IPS-NIHi7 (cell line): ENCODE measurements at regions not wholly inside any gene's neighbourhood (a gene's known extent, or its start where the extent isn't known, plus 50 kb on each side); places are given as distances from the start of the nearest gene placed in this dataset.
"Not testable (repeated sequence)": the region's sequence is repeated elsewhere in the genome, so short reads cannot be mapped to it uniquely, and the experiment has no call there.

Experiments
- DNase-seq: peaks from one replicate; pipeline ENCODE4 v3.0.0; 2012; ENCODE audit warnings: mixed read lengths; ENCODE audit errors: extremely low spot score

DNA sequence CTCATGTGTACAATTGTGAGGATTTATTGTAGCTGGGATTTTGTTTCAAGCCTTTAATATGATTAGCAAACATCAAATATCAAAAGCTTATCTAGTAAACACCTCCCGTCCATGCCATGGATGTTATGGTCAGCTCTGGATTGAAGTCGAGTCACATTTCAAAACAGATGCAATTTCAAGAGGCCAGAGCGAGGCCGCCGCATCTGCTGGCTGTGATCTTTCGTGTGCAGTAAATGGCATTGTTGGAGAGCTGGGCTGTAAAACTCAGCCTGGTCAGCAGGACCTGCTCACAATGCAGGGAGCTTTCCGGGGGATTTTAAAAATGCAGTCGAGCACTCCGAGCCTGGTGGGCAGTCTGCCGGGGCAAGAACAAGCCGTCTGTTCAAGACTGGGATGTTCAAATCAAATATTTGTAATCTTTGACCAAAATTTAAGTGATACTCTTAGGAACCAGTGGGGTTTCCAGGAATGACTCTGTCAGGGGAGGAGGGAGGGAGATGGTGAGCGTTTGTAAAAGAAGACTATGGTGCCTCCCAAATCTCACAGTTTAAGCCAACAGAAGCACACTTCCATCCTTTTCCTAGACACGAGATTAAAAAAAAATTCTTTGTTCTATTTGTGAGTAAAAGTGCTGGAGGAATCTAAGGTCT is 97.6 kb downstream of the MYCN start:
- DNase-seq: no peak

DNA sequence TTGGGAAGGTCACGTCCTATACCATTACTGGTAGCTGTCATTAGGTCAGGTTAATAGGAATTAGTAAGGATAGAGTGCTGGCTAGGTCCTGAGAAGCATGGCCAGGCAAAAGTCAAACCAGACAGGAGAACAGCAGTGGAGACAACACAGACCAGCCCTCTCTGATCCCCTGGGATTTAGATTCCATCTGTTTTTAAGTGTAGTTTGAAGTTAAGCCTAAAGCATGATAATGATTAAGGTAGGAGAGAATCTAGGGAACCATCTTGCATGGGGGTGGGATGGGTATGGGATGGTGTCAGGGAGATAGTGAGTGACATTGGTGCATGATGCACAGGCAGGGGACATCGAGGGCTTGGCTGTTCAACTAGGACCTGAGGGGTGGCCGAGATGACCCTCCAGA is 96.6 kb downstream of the MYCN start:
- no peak for DNase-seq

DNA sequence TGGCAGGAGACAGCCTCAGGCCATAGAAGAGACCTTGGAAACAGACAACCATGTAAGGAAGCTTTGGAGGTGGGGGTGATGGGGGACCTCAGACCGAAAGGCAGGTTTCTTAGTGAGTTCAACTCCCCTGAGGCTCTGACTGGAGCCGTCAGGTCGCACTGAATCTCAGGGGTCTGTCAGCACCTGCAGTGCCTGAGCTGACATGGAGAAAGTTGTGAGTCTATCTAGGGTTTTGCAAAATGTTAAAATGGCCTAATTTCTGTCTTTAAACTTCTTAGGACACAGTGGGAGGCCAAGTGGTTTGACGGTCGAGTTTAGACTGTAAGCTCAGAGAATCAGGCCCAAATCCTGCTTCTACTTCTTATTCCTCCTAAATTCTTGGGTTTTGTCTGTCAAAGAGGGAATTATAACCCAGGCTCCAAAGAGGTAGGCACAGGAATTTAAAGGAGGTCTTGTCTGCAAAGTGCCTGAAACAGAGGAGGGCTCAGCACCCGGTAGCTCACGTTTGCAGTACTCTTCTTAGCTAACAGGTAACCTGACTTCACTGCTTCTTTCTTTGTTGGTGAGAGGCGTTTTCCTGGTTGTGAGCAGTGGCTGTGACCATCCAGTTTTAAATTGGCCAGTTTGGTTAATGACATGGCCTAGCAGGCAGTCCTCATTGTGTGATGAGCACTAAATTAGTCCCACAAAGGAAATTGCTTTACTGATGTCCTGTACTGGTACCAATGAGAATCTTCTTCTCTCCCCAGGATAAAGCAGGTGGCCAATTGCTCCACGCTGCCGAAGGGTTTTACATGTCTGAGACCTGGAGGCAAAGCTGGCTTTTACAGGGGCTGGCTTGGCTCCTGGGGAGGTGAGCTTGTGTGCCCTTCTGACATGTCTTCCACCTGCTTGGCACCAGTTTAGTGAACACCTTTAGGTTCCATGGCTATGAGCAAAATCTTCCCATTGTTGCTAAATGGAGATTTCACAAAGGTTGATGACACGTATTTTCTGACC is 95.7 kb downstream of the MYCN start:
- DNase-seq: no peak

DNA sequence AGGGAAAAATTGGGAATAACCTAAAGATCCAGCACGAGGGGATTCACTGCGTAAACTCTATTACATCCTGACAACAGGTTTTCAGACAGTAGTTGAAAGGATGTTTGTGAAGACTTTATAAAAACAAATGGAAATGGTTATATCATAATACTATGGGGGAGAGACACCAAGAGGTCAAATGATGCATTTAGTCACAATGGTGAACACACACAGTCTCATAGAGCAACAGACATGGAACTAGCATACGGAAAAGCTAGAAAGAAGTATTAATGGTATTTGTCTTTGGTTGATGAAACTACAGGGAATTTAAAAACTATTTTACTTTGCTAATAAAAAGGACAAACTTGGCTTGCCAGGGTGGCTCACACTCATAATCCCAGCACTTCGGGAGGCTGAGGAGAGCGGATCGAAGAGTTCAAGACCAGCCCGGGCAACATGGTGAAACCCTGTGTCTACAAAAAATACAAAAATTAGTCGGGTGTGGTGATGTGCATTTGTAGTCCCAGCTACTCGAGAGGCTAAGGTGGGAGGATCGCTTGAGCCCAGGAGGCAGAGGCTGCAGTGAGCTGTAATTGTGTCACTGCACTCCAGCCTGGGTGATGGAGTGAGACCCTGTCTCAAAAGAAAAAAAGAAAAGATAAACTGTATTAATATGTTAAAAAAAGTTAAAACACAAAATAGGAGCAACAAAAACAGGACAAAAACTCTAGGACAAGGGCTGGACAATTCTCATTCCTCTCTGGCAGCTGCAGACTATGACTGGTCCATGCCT is 94.8 kb downstream of the MYCN start:
- no peak for DNase-seq

DNA sequence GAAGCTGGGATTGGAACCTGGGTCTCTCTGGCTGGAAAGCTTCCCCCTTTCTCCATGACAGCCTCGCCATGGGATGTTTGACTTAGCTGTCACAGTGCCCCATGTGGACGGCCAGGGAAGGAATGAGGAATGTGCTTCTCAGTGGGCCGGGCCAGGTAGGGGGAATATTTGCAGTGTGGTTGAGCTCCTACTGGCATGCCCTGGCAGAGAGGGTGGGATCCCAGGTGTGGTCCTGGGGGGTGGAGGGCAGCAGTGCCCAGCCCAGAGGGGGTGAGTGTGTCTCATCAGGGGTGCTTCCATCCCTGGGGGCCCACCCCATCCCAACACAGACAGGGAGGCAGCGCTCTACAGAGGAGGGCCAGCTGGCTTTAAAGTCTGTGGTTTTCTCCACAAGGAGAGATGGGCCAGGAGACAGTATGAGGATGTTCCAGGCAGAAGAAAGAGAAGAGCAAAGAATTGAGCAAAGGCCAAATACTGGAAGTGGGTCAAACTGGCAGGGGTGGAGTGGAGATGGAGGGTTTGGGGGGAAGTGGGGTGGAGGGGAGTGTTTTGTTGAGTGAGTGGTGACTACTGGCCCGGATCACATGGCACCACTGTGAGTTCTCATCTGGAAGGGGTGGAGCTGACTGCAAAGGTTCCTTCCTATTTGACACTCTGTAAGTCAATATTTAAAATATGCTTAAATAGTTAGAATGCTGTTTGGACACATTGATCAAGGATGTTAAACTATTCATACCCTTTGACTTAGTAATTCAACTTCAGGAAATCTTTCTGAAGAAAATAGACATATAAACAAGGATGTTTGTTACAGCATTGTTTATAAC is 94.0 kb downstream of the MYCN start:
- peak; percentile 86 for DNase-seq

DNA sequence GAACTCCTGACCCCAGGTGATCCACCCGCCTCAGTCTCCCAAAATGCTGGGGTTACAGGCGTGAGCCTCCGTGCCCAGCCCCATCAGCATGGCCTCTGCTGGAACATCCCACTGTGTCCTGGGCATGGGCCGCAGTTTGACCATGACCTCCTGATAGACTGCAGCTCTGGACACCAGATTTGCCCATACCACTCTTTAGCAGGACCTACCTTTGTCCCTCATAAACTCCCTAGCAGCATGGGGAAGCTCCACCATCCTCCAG is 92.6 kb downstream of the MYCN start:
- no peak for DNase-seq

DNA sequence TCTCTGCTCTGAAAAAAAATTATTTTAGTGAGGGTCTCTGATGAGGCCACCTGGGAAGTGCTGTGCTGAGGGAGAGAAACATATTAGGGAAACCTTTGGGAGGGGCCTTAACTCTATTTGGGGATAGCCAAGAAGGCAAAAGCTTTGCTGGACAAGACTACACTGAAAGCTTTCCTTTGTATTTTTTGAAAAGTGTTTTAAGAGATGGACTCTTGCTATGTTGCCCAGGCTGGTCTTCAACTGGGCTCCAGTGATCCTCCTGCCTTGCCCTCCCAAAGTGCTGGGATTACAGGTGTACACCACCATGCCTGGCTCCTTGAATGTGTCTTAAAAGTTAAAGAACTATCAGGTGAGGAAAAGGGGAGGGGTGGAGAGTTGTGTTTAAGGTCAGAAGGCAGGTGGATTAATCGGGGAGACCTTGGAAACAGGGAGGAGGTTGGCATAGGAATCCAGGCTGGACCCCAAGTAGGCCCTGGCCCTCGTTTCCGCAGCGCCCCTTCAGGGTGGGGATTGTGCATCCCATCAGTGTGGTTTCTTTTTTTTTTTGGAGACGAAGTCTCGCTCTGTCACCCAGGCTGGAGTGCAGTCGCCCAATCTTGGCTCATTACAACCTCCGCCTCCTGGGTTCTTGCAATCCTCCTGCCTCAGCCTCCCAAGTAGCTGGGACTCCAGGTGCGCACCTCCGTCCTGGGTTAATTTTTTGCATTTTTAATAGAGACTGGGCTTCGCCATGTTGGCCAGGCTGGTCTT is 92.1 kb downstream of the MYCN start:
- no peak for DNase-seq

DNA sequence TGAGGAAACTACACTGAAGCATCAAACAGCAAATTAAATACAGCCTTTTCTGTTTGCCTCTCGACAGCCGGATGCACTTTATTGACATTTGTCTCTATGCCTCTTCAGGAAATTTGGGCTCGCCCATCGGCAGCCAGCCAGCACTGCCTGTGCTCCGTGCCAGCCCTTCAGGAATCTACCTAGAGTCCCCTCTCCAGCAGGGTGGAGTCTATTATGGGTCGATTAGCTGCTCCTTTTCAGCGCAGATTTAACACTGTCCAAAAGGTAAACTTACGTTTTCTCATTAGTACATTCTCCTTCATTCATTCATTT is 91.5 kb downstream of the MYCN start:
- no peak for DNase-seq

DNA sequence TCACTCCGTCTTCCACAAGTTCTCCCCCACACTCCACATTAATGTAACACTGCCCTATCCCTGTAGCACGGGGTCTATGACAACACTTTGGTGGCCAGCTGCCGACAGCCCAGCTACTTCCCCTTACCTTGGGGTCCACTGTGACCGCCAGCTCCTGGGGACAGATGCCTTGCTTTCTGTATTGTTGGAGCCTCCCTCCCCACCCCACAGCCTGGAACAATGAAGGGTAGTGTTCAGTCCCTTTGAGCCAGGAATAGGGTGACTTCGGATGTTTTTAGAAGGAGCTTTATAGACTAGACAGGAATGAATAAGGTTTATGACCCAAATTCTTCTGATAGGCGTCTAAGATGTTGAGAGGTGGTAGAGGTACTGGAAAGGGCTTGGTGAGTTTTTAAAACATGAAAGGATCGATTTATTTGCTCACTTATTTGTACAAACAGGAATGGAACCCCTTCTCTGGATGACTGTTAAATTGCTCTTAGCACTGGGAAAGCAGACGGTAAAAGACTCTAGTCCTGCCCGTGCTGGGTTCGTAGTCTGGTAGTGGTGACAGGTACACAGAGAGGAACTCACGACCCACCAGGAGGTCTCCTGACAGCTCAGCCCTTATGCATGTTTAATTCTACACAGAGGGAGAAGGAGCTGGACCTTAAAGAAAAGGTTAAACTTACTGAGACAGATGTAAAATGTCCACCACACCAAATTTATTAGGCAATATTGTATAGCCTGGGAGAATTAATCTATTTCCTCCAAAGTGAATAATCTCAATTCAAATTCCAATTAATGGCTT is 90.9 kb downstream of the MYCN start:
- DNase-seq: no peak

DNA sequence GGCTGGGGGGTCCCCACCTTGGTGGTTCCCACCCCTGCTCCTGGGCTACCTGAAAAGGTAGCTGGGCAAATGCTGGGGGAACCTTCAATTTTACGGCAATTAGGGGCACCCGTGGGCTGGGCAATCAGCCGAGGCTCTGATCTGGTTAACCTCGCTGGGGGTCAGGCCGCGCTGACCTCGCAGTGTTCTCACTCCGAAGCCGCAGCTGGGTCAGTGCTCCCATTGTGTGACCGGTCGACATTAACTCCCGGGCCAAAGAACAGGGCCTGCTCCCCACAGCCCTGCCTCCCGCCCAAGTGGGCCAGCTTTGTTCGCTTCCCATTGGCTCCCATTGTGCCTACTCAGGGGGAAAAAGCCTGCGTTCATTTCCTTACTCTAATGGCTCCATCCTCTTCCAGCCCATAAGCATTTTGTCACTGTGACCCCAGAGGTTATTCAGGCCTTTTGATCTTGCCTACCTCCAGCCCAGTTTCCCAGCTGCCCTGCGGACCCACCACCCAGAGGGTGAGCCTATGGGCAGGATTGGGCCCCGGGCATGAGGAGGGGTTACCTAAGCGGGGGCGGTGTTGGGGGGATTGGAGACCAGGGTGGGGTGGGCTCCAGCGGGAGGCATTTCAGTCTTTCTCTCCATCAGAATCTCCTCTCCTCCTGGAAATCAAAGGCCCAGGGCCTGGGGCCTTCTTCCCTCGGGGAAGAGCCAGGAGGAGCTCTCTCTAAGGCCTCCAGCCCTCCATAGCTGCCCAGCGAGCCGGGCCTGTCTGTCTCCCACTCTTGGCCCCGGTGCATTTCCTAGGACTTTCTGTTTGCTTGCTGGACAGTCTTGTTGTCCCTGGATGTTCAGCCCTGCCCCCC is 90.1 kb downstream of the MYCN start:
- no peak for DNase-seq

DNA sequence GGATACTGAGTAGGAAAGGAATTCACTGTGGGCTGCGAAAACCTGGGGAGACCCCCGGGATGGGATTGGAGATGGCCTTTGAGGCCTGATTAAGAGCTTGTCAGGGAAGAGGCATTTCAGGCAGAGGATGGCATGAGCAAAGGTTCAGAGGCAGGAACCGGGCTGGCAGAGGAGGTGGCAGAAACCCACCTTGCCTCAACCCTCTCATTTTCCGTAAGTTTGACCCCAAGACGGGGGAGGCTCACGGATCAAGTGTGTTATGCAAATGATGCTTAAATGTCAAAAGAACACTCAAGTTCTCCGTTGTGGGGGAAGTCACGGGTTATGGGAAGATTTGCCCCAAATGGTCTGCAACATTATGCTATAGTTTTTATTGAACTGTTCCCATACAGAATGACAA is 88.3 kb downstream of the MYCN start:
- no peak for DNase-seq

DNA sequence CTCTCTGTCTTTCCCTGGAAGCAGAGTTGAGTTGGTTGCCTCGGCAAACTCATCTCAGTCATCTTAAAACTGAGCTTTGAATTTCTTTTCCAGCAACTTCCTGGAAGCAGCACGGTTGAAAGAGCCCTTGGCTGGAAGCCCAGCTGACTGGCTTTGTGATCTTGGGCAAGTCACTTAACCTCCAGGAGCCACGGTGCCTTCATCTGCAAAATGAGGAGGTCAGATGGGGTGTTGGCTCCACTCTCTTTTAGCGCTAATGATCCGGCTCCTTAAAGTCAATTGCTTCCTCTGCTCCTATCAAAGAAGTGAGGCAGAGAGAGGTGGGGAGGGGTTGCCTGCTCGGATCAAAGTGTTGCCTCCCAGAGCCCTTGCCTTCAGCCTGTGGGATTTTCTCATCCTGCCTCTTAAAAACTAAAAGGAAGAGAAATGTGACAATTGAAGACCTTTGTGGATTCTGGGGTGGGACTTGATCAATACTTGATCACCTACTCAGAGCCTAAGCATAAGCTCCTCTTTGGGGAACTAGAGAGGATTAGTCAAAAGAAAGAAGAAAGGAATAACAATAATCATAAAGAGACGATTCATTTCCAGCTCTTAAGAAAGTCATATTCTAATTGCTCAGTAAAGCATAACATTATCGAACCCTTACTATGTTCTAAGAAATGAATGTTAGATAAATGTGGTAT is 86.6 kb downstream of the MYCN start:
- DNase-seq: no peak

DNA sequence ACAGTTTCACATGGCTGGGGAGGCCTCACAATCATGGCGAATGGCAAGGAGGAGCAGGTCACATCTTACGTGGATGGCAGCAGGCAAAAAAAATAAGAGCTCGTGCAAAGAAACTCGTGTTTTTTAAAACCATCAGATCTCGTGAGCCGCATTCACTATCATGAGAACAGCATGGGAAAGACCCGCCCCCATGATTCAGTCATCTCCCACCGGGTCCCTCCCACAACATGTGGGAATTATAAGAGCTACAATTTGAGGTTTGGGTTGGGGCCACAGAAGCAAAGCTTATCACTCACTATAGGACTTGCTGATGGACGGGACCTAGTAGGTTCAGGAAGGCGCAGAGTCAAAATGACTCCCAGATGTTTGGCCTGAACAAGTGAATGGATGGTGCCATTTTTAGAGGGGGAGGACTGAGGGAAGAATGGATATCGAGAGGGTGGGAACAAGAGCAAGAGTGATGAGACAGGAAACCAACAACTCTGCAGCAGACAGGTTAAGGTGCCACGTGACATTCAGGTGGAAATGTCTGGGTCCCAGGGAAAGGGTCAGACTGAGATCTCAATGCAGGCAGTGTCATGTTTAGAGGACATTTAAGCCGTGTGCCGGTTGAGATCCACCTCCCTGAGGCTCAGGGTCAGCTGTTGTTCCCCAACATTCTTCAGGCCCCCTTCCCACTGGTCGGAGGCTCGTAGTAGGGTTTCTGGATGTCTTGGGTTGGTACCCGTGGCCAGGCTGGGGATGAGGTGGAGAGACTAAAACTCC is 85.7 kb downstream of the MYCN start:
- DNase-seq: no peak

DNA sequence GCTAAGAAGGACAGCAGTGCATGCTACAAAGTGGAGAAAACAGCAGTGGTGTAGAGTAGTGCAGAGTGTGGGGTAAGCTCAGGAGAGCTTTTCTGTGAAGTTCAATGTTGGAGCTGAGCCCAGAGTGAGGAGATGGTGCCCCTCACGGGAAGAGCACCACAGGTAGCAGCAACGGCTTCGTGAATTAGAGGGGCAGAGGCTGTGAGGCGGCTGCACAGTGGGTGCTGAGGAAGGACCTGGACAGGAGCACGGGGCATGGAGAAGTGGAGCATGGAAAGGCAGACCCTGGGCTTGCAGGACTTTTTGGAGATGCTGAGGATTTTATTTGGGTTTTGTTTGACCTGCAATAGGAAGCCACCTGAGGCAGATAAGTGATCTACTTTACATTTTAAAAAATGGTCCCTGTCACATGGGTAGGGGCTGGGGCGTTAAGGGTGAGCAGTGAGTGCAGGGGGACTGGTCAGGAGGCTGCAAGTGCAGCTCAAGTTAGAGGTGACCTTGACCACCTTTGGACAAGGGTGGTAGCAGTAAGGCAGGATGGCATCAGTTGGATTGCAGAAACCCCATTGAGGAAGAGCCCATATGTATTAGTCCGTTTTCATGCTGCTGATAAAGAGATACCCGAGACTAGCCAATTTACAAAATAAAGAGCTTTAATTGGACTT is 85.0 kb downstream of the MYCN start:
- no peak for DNase-seq

DNA sequence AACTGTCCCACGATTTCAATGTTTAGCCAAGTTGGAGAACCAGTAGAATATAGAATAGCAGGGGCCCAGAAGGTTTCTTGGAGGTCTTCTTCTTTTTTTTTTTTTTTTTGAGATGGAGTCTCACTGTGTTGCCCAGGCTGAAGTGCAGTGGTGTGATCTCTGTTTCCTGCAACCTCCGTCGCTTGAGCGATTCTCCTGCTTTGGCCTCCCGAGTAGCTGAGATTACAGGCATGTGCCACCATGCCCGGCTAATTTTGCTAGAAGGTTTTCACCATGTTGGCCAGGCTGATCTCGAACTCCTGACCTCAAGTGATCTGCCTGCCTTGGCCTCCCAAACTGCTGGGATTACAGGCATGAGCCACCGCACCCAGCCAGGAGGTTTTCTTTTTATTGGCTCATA is 84.3 kb downstream of the MYCN start:
- DNase-seq: not testable (repeated sequence)

DNA sequence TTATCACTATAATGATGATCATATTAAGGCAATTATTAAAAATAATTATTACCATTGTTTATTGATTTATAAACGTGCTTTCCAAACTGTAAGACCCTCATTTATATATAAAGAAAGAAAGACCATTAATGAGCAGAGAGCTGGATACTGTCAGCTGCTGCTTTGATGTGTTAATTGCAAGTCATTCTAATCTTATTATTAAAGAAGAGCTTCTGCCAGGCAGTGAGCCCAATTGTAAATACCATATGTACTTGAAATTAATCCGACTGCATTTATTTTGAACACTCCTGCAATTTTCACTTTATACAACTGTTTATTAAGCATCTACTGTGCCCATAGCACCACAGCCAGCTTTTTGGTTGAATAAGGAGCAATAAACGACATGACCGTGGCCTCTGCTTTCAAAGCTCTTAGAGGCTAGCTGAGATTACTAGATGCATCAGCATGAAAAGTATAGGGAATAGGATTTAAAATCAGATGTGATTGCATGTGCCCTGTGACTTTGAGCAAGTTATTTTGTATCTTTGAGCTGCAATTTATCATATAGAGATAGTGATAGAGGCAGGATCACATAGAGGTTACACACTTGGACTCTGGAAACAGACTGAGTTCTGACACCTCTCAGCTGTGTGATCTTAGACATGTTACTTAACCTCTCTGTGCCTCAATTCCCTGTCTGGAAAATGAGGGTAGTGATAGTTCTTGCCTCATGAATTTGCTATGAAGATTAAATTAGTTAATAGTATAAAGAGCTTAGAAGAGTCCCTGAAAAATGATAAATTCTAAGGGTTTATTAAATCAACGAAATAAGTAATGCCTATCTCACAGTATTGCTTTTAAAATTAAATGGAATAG is 83.4 kb downstream of the MYCN start:
- no peak for DNase-seq
